ENCODE measurements at regions not wholly inside any gene's neighbourhood (a gene's known extent, or its start where the extent isn't known, plus 50 kb on each side); places are given as distances from the start of the nearest gene placed in this dataset.

DNA sequence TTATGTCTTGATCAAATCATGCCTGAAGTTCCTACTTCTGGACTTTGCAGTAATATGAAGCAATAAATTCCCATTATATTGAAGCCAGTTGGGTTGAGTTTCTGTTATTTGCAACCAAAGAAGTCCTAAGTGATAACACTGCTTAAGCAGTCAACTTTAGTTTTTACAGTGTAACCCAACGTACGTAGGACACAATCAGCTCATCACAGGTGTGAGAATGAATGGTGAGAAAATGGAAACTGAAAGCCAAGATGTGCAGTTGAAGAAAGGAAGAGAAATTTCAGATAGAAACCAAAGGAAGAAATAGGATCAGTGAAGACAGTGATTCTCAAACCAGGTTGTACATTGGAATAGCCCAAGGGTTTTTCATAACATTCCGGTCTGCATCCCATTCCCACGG lies 211.4 kb upstream of the ZFP64 start:
- no peak for ATAC-seq
- H3K4me3 Mint-ChIP-seq: no peak overlapping the region
- H3K4me1 Mint-ChIP-seq: no peaks in the 10 kb centered on the region
- TF ChIP-seq, protein P1, sequence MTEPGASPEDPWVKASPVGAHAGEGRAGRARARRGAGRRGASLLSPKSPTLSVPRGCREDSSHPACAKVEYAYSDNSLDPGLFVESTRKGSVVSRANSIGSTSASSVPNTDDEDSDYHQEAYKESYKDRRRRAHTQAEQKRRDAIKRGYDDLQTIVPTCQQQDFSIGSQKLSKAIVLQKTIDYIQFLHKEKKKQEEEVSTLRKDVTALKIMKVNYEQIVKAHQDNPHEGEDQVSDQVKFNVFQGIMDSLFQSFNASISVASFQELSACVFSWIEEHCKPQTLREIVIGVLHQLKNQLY (CRISPR knock-in tag; IDR thresholded peaks at IDR 0.05): no peak
- TF ChIP-seq, protein P2, sequence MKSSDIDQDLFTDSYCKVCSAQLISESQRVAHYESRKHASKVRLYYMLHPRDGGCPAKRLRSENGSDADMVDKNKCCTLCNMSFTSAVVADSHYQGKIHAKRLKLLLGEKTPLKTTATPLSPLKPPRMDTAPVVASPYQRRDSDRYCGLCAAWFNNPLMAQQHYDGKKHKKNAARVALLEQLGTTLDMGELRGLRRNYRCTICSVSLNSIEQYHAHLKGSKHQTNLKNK (CRISPR knock-in tag; IDR thresholded peaks at IDR 0.05): no peak
- peaks cover 6% of the 10 kb centered on the region for H3K9me3 Mint-ChIP-seq
- H3K27ac Mint-ChIP-seq: no peak overlapping the region
- 0 out of 2 replicates have a peak, but pooled peaks cover 3% of the 10 kb centered on the region for H3K27me3 Mint-ChIP-seq (ENCODE audit: low read depth)
- POLR2A ChIA-PET: no interaction called here
- DNase-seq (ENCODE audit: low spot score): no peak
- H3K36me3 Mint-ChIP-seq: no peaks in the 10 kb centered on the region
- CTCF ChIA-PET: no interaction called here

DNA sequence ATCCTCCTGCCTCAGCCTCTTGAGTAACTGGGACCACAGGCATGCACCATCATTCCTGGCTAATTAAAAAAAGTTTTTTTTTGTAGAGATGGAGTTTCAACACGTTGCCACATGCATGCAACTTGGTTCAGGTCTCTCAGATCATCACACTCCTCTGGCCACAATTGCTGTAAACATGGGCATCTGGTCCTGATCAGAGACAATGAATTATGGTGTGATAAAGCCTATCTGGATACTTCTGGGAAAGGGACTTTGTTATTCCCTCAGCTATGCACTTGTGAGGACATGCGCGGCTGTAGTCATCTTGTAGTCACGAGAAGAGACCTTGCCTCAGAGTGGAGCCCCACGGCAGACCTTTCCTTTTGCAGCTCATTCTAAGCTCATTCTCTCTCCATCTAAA lies 210.9 kb upstream of the ZFP64 start:
- Mint-ChIP-seq H3K36me3 (no peaks in the 10 kb centered on the region), H3K4me3 (no peak overlapping the region), H3K27me3 (ENCODE audit: low read depth) (0 out of 2 replicates have a peak, but pooled peaks cover 3% of the 10 kb centered on the region), H3K9me3 (peaks cover 6% of the 10 kb centered on the region), H3K27ac (no peak overlapping the region), H3K4me1 (no peaks in the 10 kb centered on the region)
- ATAC-seq: no peak
- DNase-seq (ENCODE audit: low spot score): no peak
- POLR2A ChIA-PET: no interaction called here
- CTCF ChIA-PET: no interaction called here
- TF ChIP-seq ETV6 (CRISPR knock-in tag; IDR thresholded peaks at IDR 0.05) (no peak), ZNF317 (CRISPR knock-in tag; IDR thresholded peaks at IDR 0.05; ENCODE audit: borderline replicate concordance, low read depth) (no peak), CTCF (IDR thresholded peaks at IDR 0.05) (no peak), RORB (CRISPR knock-in tag; IDR thresholded peaks at IDR 0.05) (no peak), TP53 (CRISPR knock-in tag; IDR thresholded peaks at IDR 0.05) (no peak), ZBTB43 (CRISPR knock-in tag; IDR thresholded peaks at IDR 0.05) (no peak), ZNF532 (CRISPR knock-in tag; IDR thresholded peaks at IDR 0.05; ENCODE audit: borderline replicate concordance) (no peak), ZSCAN18 (CRISPR knock-in tag; IDR thresholded peaks at IDR 0.05) (no peak), ATF1 (CRISPR knock-in tag; IDR thresholded peaks at IDR 0.05) (no peak), E2F5 (CRISPR knock-in tag; IDR thresholded peaks at IDR 0.05) (no peak), NFATC4 (CRISPR knock-in tag; IDR thresholded peaks at IDR 0.05) (no peak)
- TF ChIP-seq, protein P3, sequence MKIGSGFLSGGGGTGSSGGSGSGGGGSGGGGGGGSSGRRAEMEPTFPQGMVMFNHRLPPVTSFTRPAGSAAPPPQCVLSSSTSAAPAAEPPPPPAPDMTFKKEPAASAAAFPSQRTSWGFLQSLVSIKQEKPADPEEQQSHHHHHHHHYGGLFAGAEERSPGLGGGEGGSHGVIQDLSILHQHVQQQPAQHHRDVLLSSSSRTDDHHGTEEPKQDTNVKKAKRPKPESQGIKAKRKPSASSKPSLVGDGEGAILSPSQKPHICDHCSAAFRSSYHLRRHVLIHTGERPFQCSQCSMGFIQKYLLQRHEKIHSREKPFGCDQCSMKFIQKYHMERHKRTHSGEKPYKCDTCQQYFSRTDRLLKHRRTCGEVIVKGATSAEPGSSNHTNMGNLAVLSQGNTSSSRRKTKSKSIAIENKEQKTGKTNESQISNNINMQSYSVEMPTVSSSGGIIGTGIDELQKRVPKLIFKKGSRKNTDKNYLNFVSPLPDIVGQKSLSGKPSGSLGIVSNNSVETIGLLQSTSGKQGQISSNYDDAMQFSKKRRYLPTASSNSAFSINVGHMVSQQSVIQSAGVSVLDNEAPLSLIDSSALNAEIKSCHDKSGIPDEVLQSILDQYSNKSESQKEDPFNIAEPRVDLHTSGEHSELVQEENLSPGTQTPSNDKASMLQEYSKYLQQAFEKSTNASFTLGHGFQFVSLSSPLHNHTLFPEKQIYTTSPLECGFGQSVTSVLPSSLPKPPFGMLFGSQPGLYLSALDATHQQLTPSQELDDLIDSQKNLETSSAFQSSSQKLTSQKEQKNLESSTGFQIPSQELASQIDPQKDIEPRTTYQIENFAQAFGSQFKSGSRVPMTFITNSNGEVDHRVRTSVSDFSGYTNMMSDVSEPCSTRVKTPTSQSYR (CRISPR knock-in tag; IDR thresholded peaks at IDR 0.05): no peak
- TF ChIP-seq, protein P4, sequence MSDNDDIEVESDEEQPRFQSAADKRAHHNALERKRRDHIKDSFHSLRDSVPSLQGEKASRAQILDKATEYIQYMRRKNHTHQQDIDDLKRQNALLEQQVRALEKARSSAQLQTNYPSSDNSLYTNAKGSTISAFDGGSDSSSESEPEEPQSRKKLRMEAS (CRISPR knock-in tag; IDR thresholded peaks at IDR 0.05): no peak
- TF ChIP-seq, protein P5, sequence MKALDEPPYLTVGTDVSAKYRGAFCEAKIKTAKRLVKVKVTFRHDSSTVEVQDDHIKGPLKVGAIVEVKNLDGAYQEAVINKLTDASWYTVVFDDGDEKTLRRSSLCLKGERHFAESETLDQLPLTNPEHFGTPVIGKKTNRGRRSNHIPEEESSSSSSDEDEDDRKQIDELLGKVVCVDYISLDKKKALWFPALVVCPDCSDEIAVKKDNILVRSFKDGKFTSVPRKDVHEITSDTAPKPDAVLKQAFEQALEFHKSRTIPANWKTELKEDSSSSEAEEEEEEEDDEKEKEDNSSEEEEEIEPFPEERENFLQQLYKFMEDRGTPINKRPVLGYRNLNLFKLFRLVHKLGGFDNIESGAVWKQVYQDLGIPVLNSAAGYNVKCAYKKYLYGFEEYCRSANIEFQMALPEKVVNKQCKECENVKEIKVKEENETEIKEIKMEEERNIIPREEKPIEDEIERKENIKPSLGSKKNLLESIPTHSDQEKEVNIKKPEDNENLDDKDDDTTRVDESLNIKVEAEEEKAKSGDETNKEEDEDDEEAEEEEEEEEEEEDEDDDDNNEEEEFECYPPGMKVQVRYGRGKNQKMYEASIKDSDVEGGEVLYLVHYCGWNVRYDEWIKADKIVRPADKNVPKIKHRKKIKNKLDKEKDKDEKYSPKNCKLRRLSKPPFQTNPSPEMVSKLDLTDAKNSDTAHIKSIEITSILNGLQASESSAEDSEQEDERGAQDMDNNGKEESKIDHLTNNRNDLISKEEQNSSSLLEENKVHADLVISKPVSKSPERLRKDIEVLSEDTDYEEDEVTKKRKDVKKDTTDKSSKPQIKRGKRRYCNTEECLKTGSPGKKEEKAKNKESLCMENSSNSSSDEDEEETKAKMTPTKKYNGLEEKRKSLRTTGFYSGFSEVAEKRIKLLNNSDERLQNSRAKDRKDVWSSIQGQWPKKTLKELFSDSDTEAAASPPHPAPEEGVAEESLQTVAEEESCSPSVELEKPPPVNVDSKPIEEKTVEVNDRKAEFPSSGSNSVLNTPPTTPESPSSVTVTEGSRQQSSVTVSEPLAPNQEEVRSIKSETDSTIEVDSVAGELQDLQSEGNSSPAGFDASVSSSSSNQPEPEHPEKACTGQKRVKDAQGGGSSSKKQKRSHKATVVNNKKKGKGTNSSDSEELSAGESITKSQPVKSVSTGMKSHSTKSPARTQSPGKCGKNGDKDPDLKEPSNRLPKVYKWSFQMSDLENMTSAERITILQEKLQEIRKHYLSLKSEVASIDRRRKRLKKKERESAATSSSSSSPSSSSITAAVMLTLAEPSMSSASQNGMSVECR (CRISPR knock-in tag; IDR thresholded peaks at IDR 0.05; ENCODE audit: borderline replicate concordance): no peak

All from WTC11 (cell line).